GM18858 (cell line): ENCODE measurements at regions not wholly inside any gene's neighbourhood (a gene's known extent, or its start where the extent isn't known, plus 50 kb on each side); places are given as distances from the start of the nearest gene placed in this dataset.

ENCODE experiments used
- ATAC-seq: cut with Tn5 transposase; IDR thresholded peaks from one replicate; pipeline ENCODE4 v1.9.1; 2021; ENCODE audit not compliant: unreplicated experiment

GRCh38 chr17:63365366-63366240, 80.5 kb downstream of the CYB561 start:
- no peak for ATAC-seq

GRCh38 chr17:63366241-63366566, 79.9 kb downstream of the CYB561 start:
- ATAC-seq = no peak

GRCh38 chr17:63369233-63369632, 76.9 kb downstream of the CYB561 start:
- no peak for ATAC-seq

GRCh38 chr17:63370696-63371095, 75.4 kb downstream of the CYB561 start:
- no peak for ATAC-seq

GRCh38 chr17:63376949-63377348, 69.2 kb downstream of the CYB561 start:
- no peak for ATAC-seq

- ATAC-seq = no peak
Observed at GRCh38 chr17:63378411-63379375, 67.4 kb downstream of the CYB561 start.

- ATAC-seq = no peak
Observed at GRCh38 chr17:63379636-63380035, 66.5 kb downstream of the CYB561 start.

- no peak for ATAC-seq
Observed at GRCh38 chr17:63381101-63381729, 64.9 kb downstream of the CYB561 start.

- ATAC-seq = no peak
Observed at GRCh38 chr17:63382136-63382535, 64.0 kb downstream of the CYB561 start.
